ENCODE measurements at regions not wholly inside any gene's neighbourhood (a gene's known extent, or its start where the extent isn't known, plus 50 kb on each side); places are given as distances from the start of the nearest gene placed in this dataset.
A peak's percentile ranks its signal among the peaks of the same experiment; 100 is the strongest.

GRCh38 chr12:46131732-46132469 is 136.9 kb downstream of the SLC38A1 start:
- DNase-seq = no peak

GRCh38 chr12:46127656-46128055 is 137.3 kb upstream of the SCAF11 start:
- no peak for DNase-seq

GRCh38 chr12:46126050-46126727 is 135.8 kb upstream of the SCAF11 start:
- DNase-seq = no peak

- DNase-seq = peak; percentile 19
These were observed 134.7 kb upstream of the SCAF11 start for GRCh38 chr12:46124848-46125619.

GRCh38 chr12:46124132-46124847 is 133.9 kb upstream of the SCAF11 start:
- no peak for DNase-seq

- no peak for DNase-seq
These were observed 122.0 kb upstream of the SCAF11 start for GRCh38 chr12:46112364-46112763.

- no peak for DNase-seq
These were observed 121.3 kb upstream of the SCAF11 start for GRCh38 chr12:46111715-46112114.

- DNase-seq = peak; percentile 7
These were observed 120.7 kb upstream of the SCAF11 start for GRCh38 chr12:46110928-46111699.

GRCh38 chr12:46110223-46110611 is 119.8 kb upstream of the SCAF11 start:
- peak; percentile 16 for DNase-seq

- DNase-seq = no peak
These were observed 119.2 kb upstream of the SCAF11 start for GRCh38 chr12:46109343-46110222.

GRCh38 chr12:46108721-46109120 is 118.3 kb upstream of the SCAF11 start:
- no peak for DNase-seq

- no peak for DNase-seq
These were observed 117.2 kb upstream of the SCAF11 start for GRCh38 chr12:46107591-46107990.

GRCh38 chr12:46105735-46106134 is 115.4 kb upstream of the SCAF11 start:
- DNase-seq = no peak

GRCh38 chr12:46103559-46104383 is 113.4 kb upstream of the SCAF11 start:
- no peak for DNase-seq

- no peak for DNase-seq
These were observed 111.1 kb upstream of the SCAF11 start for GRCh38 chr12:46101485-46101869.

- no peak for DNase-seq
These were observed 110.4 kb upstream of the SCAF11 start for GRCh38 chr12:46100551-46101484.

- no peak for DNase-seq
These were observed 99.2 kb upstream of the SCAF11 start for GRCh38 chr12:46089414-46090162.

GRCh38 chr12:46087916-46088439 is 97.6 kb upstream of the SCAF11 start:
- DNase-seq = no peak
